H9 (cell line): ENCODE measurements at regions not wholly inside any gene's neighbourhood (a gene's known extent, or its start where the extent isn't known, plus 50 kb on each side); places are given as distances from the start of the nearest gene placed in this dataset.

Experiments used
- DNase-seq: peaks from one replicate; pipeline ENCODE4 v3.0.0-alpha.2; 2017
- H2AFZ ChIP-seq: one replicate; pipeline ENCODE4 v1.6.1; 2013; ENCODE audit warnings: mild to moderate bottlenecking, low read length, control low read depth, moderate library complexity
- H2AK5ac ChIP-seq: 2 replicates; pipeline ENCODE4 v1.6.1; 2013; ENCODE audit warnings: low read length, control low read depth, mixed read lengths; ENCODE audit not compliant: insufficient read length
- H2BK120ac ChIP-seq: one replicate; pipeline ENCODE4 v1.6.1; 2013; ENCODE audit warnings: low read depth, mild to moderate bottlenecking, low read length, control low read depth, inconsistent platforms; ENCODE audit not compliant: poor library complexity, severe bottlenecking
- H2BK12ac ChIP-seq: 2 replicates; pipeline ENCODE4 v1.6.1; 2013; ENCODE audit warnings: low read length, control low read depth, mixed read lengths, low read depth; ENCODE audit not compliant: insufficient read length
- H2BK15ac ChIP-seq: 2 replicates; pipeline ENCODE4 v1.6.1; 2013; ENCODE audit warnings: low read depth, low read length, control low read depth
- H2BK20ac ChIP-seq: one replicate; pipeline ENCODE4 v1.6.1; 2013; ENCODE audit warnings: low read depth, mild to moderate bottlenecking, low read length, control low read depth, inconsistent platforms; ENCODE audit not compliant: poor library complexity, severe bottlenecking
- H2BK5ac ChIP-seq: 2 replicates; pipeline ENCODE4 v1.6.1; 2013; ENCODE audit warnings: low read length, control low read depth, mixed read lengths; ENCODE audit not compliant: insufficient read length
- H3K14ac ChIP-seq: 2 replicates; pipeline ENCODE4 v1.6.1; 2013; ENCODE audit warnings: low read length, control low read depth; ENCODE audit not compliant: insufficient read depth
- H3K18ac ChIP-seq: 2 replicates; pipeline ENCODE4 v1.6.1; 2013; ENCODE audit warnings: low read depth, mild to moderate bottlenecking, mixed read lengths, low read length, control low read depth; ENCODE audit not compliant: insufficient read length
- H3K23ac ChIP-seq: 2 replicates; pipeline ENCODE4 v1.6.1; 2013; ENCODE audit warnings: low read length, control low read depth, mixed read lengths, low read depth; ENCODE audit not compliant: insufficient read length
- H3K23me2 ChIP-seq: 2 replicates; pipeline ENCODE4 v1.6.1; 2013; ENCODE audit warnings: low read depth, mild to moderate bottlenecking, mixed read lengths, low read length, control low read depth; ENCODE audit not compliant: insufficient read length, poor library complexity, severe bottlenecking
- H3K27ac ChIP-seq: 2 replicates; pipeline ENCODE4 v1.5.1; 2013; ENCODE audit warnings: low read length, control low read depth, mixed read lengths, low read depth; ENCODE audit not compliant: insufficient read length
- H3K27me3 ChIP-seq: 2 replicates; pipeline ENCODE4 v1.6.1; 2013; ENCODE audit warnings: low read length, control low read depth, inconsistent platforms; ENCODE audit not compliant: insufficient read depth
- H3K4ac ChIP-seq: 2 replicates; pipeline ENCODE4 v1.6.1; 2013; ENCODE audit warnings: low read depth, mild to moderate bottlenecking, control low read depth, inconsistent platforms, low read length, moderate library complexity
- H3K4me1 ChIP-seq: 2 replicates; pipeline ENCODE4 v1.6.1; 2013; ENCODE audit warnings: low read length, control low read depth, inconsistent platforms; ENCODE audit not compliant: insufficient read depth
- H3K4me2 ChIP-seq: 2 replicates; pipeline ENCODE4 v1.6.1; 2013; ENCODE audit warnings: low read length, control low read depth, mixed read lengths; ENCODE audit not compliant: insufficient read length, insufficient read depth
- H3K56ac ChIP-seq: 2 replicates; pipeline ENCODE4 v1.6.1; 2013; ENCODE audit warnings: low read depth, mild to moderate bottlenecking, mixed read lengths, low read length, control low read depth; ENCODE audit not compliant: insufficient read length
- H3K79me1 ChIP-seq: 2 replicates; pipeline ENCODE4 v1.6.1; 2013; ENCODE audit warnings: low read depth, mild to moderate bottlenecking, moderate library complexity, low read length, control low read depth, inconsistent platforms; ENCODE audit not compliant: insufficient read depth, poor library complexity, severe bottlenecking
- H3K79me2 ChIP-seq: 2 replicates; pipeline ENCODE4 v1.6.1; 2013; ENCODE audit warnings: low read length, control low read depth, inconsistent platforms; ENCODE audit not compliant: insufficient read depth
- H3K9ac ChIP-seq: 2 replicates; pipeline ENCODE4 v1.6.1; 2013; ENCODE audit warnings: low read length, control low read depth, mixed read lengths; ENCODE audit not compliant: insufficient read length; ENCODE audit errors: extremely low read depth
- H3K9me3 ChIP-seq: one replicate; pipeline ENCODE4 v1.6.1; 2013; ENCODE audit warnings: low read depth, low read length, inconsistent platforms; ENCODE audit not compliant: control insufficient read depth
- H3T11ph ChIP-seq: one replicate; pipeline ENCODE4 v1.6.1; 2013; ENCODE audit warnings: mild to moderate bottlenecking, low read length, control low read depth, inconsistent platforms
- H4K20me1 ChIP-seq: one replicate; pipeline ENCODE4 v1.6.1; 2013; ENCODE audit not compliant: control insufficient read depth, insufficient read length, insufficient read depth
- H4K5ac ChIP-seq: 2 replicates; pipeline ENCODE4 v1.6.1; 2013; ENCODE audit warnings: low read depth, mild to moderate bottlenecking, mixed read lengths, low read length, control low read depth; ENCODE audit not compliant: insufficient read length
- H4K8ac ChIP-seq: replicated peaks from 2 replicates; pipeline ENCODE4 v1.6.1; 2013; ENCODE audit warnings: low read length, control low read depth, mixed read lengths, low read depth; ENCODE audit not compliant: insufficient read length
- H4K91ac ChIP-seq: 2 replicates; pipeline ENCODE4 v1.6.1; 2013; ENCODE audit warnings: low read depth, mild to moderate bottlenecking, moderate library complexity, mixed read lengths, low read length, control low read depth; ENCODE audit not compliant: insufficient read length
- H3K27ac Mint-ChIP-seq, 3 experiments: 2 replicates in 2 of 3; 3 replicates in 1 of 3; pipeline ENCODE4 v1.8.0; 2020 to 2021; ENCODE audit warnings: mixed read lengths in 3 of 3, mild to moderate bottlenecking in 1 of 3, moderate library complexity in 1 of 3
- H3K27me3 Mint-ChIP-seq: 2 replicates; pipeline ENCODE4 v1.8.0; 2021; ENCODE audit warnings: low read depth, mild to moderate bottlenecking, moderate library complexity, mixed read lengths
- H3K36me3 Mint-ChIP-seq, 3 experiments: 2 replicates in 2 of 3; 3 replicates in 1 of 3; pipeline ENCODE4 v1.8.0; 2020 to 2021; ENCODE audit warnings: low read depth in 3 of 3, mixed read lengths in 3 of 3; ENCODE audit not compliant: insufficient read depth in 1 of 3
- H3K4me1 Mint-ChIP-seq, 2 experiments: 2 replicates each; pipeline ENCODE4 v1.8.0; 2020; ENCODE audit warnings: mixed read lengths in 2 of 2
- H3K4me3 Mint-ChIP-seq, 2 experiments: 2 replicates in 1 of 2; 3 replicates in 1 of 2; pipeline ENCODE4 v1.8.0; 2020 to 2021; ENCODE audit warnings: mild to moderate bottlenecking in 2 of 2, mixed read lengths in 2 of 2, moderate library complexity in 1 of 2
- H3K9me3 Mint-ChIP-seq, 2 experiments: 2 replicates in 1 of 2; 3 replicates in 1 of 2; pipeline ENCODE4 v1.8.0; 2020; ENCODE audit warnings: mild to moderate bottlenecking in 2 of 2, mixed read lengths in 2 of 2, moderate library complexity in 1 of 2
- WGBS: extraction: QIAGEN DNeasy Blood & Tissue Kit; methylation state at CpG from one replicate; pipeline ENCODE4 v1.1.7; 2013; ENCODE audit warnings: missing lambda C conversion rate, low lambda C conversion rate, mixed read lengths; ENCODE audit not compliant: insufficient read length; ENCODE audit errors: extremely low coverage; 5-methylcytosine and 5-hydroxymethylcytosine counted together
- TF ChIP-seq, protein P1 (sequence below): fragments of 200-600 bp; sonication (generic); conservative IDR thresholded peaks from 3 replicates; pipeline ENCODE4 v1.8.0; 2021; ENCODE audit warnings: antibody characterized with exemption, mild to moderate bottlenecking

GRCh38 chr4:13215560-13215959 is 268.6 kb downstream of the RAB28 start:
- TF ChIP-seq, protein P1, sequence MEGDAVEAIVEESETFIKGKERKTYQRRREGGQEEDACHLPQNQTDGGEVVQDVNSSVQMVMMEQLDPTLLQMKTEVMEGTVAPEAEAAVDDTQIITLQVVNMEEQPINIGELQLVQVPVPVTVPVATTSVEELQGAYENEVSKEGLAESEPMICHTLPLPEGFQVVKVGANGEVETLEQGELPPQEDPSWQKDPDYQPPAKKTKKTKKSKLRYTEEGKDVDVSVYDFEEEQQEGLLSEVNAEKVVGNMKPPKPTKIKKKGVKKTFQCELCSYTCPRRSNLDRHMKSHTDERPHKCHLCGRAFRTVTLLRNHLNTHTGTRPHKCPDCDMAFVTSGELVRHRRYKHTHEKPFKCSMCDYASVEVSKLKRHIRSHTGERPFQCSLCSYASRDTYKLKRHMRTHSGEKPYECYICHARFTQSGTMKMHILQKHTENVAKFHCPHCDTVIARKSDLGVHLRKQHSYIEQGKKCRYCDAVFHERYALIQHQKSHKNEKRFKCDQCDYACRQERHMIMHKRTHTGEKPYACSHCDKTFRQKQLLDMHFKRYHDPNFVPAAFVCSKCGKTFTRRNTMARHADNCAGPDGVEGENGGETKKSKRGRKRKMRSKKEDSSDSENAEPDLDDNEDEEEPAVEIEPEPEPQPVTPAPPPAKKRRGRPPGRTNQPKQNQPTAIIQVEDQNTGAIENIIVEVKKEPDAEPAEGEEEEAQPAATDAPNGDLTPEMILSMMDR = no peak
- H3K27me3 Mint-ChIP-seq = no peaks in the 10 kb centered on the region

More at GRCh38 chr4:13215560-13215959, 268.6 kb downstream of the RAB28 start:
- H3K4ac ChIP-seq = no peak overlapping the region
- H4K8ac ChIP-seq = no peak overlapping the region
- H3K27ac ChIP-seq = no peak overlapping the region
- H3K79me1 ChIP-seq = no peaks in the 10 kb centered on the region
- no peak for DNase-seq
- H2BK12ac ChIP-seq = no peak overlapping the region
- H3K4me1 Mint-ChIP-seq = peaks cover 7 to 10% of the 10 kb centered on the region in 2 experiments
- H3K9ac ChIP-seq = no peak overlapping the region
- H4K20me1 ChIP-seq = no peaks in the 10 kb centered on the region
- H3K23ac ChIP-seq = no peak overlapping the region
- no peak overlapping the region for H2BK5ac ChIP-seq
- peaks cover 4 to 9% of the 10 kb centered on the region in 2 experiments; a peak in 4 of 5 replicates for H3K9me3 Mint-ChIP-seq
- H3K27me3 ChIP-seq = no peaks in the 10 kb centered on the region
- peaks cover 0 to 9% (median 7%) of the 10 kb centered on the region in 3 experiments; a peak in 5 of 7 replicates for H3K36me3 Mint-ChIP-seq
- no peak overlapping the region for H2AK5ac ChIP-seq
- no peaks in the 10 kb centered on the region for H3K79me2 ChIP-seq
- H3K14ac ChIP-seq = no peak overlapping the region
- H4K5ac ChIP-seq = no peak overlapping the region
- no peaks in the 10 kb centered on the region; the same call in 1 of the 2 replicates for H3K4me1 ChIP-seq
- no peak overlapping the region for H3K4me3 Mint-ChIP-seq
- H3K9me3 ChIP-seq = no peaks in the 10 kb centered on the region
- H2BK20ac ChIP-seq = no peak overlapping the region
- no peak overlapping the region for H2BK120ac ChIP-seq
- no peak overlapping the region for H3K4me2 ChIP-seq
- H2AFZ ChIP-seq = no peak overlapping the region
- no peak overlapping the region for H3T11ph ChIP-seq
- no peak overlapping the region for H3K56ac ChIP-seq
- WGBS = no CpG with 5 or more reads among the region's 5 CpGs
- H3K18ac ChIP-seq = no peak overlapping the region
- no peak overlapping the region for H4K91ac ChIP-seq
- H3K23me2 ChIP-seq = no peaks in the 10 kb centered on the region
- no peak overlapping the region for H2BK15ac ChIP-seq
- no peak overlapping the region for H3K27ac Mint-ChIP-seq
